ENCODE measurements at regions not wholly inside any gene's neighbourhood (a gene's known extent, or its start where the extent isn't known, plus 50 kb on each side); places are given as distances from the start of the nearest gene placed in this dataset.
"Not testable (repeated sequence)": the region's sequence is repeated elsewhere in the genome, so short reads cannot be mapped to it uniquely, and the experiment has no call there.

- not testable (repeated sequence) for H3K79me1 ChIP-seq (replicated peaks; ENCODE audit: low read length, poor library complexity, severe bottlenecking); H3K18ac ChIP-seq (ENCODE audit: low read depth in 1 of 2, low read length in 2 of 2); H3K4me3 ChIP-seq (ENCODE audit: insufficient read depth in 1 of 2, low read depth in 1 of 2, low read length in 2 of 2); H2BK120ac ChIP-seq (ENCODE audit: low read depth, low read length); H3K27me3 ChIP-seq (ENCODE audit: control insufficient read depth in 1 of 2, insufficient read depth in 1 of 2, low read length in 2 of 2); H3K36me3 ChIP-seq (ENCODE audit: control insufficient read depth in 1 of 2, insufficient read depth in 2 of 2, low read depth in 1 of 2, low read length in 2 of 2); H2AK5ac ChIP-seq (ENCODE audit: low read length, severe bottlenecking); H3K27ac ChIP-seq (ENCODE audit: low read length, poor library complexity, severe bottlenecking); DNase-seq; H3K9ac ChIP-seq (ENCODE audit: low read length); H3K9me3 ChIP-seq (ENCODE audit: control insufficient read depth, low read length); H3K4me2 ChIP-seq (ENCODE audit: low read length, poor library complexity, severe bottlenecking); H3K4me1 ChIP-seq (ENCODE audit: control insufficient read depth, insufficient read depth, low read depth, low read length); H4K8ac ChIP-seq (ENCODE audit: low read length); H2BK5ac ChIP-seq (ENCODE audit: low read depth, low read length, poor library complexity, severe bottlenecking); H3K23ac ChIP-seq (ENCODE audit: low read length in 2 of 2); H2BK12ac ChIP-seq (ENCODE audit: low read length in 2 of 2); H3K4ac ChIP-seq (ENCODE audit: low read depth in 1 of 2, low read length in 2 of 2); H2AFZ ChIP-seq (ENCODE audit: low read depth, low read length); H2BK15ac ChIP-seq (ENCODE audit: low read depth, poor library complexity, severe bottlenecking); H4K91ac ChIP-seq (ENCODE audit: low read length); H3K14ac ChIP-seq (ENCODE audit: low read length in 2 of 2)
- WGBS, result 100% methylated on average over 3 of the region's 5 CpGs
Observed at GRCh38 chr1:148370661-148371060, 112.4 kb downstream of the PPIAL4G start.

GRCh38 chr1:148367596-148367995, 115.5 kb downstream of the PPIAL4G start:
- H2BK12ac ChIP-seq (ENCODE audit: low read length in 2 of 2), result no peak overlapping the region
- H3K4me2 ChIP-seq (ENCODE audit: low read length, poor library complexity, severe bottlenecking), result no peak overlapping the region
- H2BK120ac ChIP-seq (ENCODE audit: low read depth, low read length), result no peak overlapping the region
- no peak overlapping the region for H2AFZ ChIP-seq (ENCODE audit: low read depth, low read length)
- H3K18ac ChIP-seq (ENCODE audit: low read depth in 1 of 2, low read length in 2 of 2), result no peak overlapping the region
- no peak overlapping the region for H3K23ac ChIP-seq (ENCODE audit: low read length in 2 of 2)
- no peak overlapping the region for H3K9ac ChIP-seq (ENCODE audit: low read length)
- DNase-seq, result no peak
- no peak overlapping the region for H2AK5ac ChIP-seq (ENCODE audit: low read length, severe bottlenecking)
- no peak overlapping the region for H4K91ac ChIP-seq (ENCODE audit: low read length)
- H3K79me1 ChIP-seq (replicated peaks; ENCODE audit: low read length, poor library complexity, severe bottlenecking), result no peaks in the 10 kb centered on the region
- H3K14ac ChIP-seq (ENCODE audit: low read length in 2 of 2), result no peak overlapping the region
- WGBS, result 95% methylated on average over 3 of the region's 3 CpGs
- no peak overlapping the region for H2BK5ac ChIP-seq (ENCODE audit: low read depth, low read length, poor library complexity, severe bottlenecking)
- H2BK15ac ChIP-seq (ENCODE audit: low read depth, poor library complexity, severe bottlenecking), result no peak overlapping the region
- no peak overlapping the region for H3K4me3 ChIP-seq (ENCODE audit: insufficient read depth in 1 of 2, low read depth in 1 of 2, low read length in 2 of 2)
- no peak overlapping the region for H4K8ac ChIP-seq (ENCODE audit: low read length)
- no peaks in the 10 kb centered on the region for H3K36me3 ChIP-seq (ENCODE audit: control insufficient read depth in 1 of 2, insufficient read depth in 2 of 2, low read depth in 1 of 2, low read length in 2 of 2)
- no peaks in the 10 kb centered on the region for H3K9me3 ChIP-seq (ENCODE audit: control insufficient read depth, low read length)
- peaks cover 0 to 14% of the 10 kb centered on the region in 2 experiments for H3K27me3 ChIP-seq (ENCODE audit: control insufficient read depth in 1 of 2, insufficient read depth in 1 of 2, low read length in 2 of 2)
- no peak overlapping the region for H3K27ac ChIP-seq (ENCODE audit: low read length, poor library complexity, severe bottlenecking)
- peaks cover 4% of the 10 kb centered on the region for H3K4me1 ChIP-seq (ENCODE audit: control insufficient read depth, insufficient read depth, low read depth, low read length)
- H3K4ac ChIP-seq (ENCODE audit: low read depth in 1 of 2, low read length in 2 of 2), result no peak overlapping the region

- not testable (repeated sequence) for H3K4me2 ChIP-seq (ENCODE audit: low read length, poor library complexity, severe bottlenecking); H4K8ac ChIP-seq (ENCODE audit: low read length); H3K4ac ChIP-seq (ENCODE audit: low read depth in 1 of 2, low read length in 2 of 2); H2BK120ac ChIP-seq (ENCODE audit: low read depth, low read length); H2BK5ac ChIP-seq (ENCODE audit: low read depth, low read length, poor library complexity, severe bottlenecking); H3K23ac ChIP-seq (ENCODE audit: low read length in 2 of 2); H2AK5ac ChIP-seq (ENCODE audit: low read length, severe bottlenecking); H3K79me1 ChIP-seq (replicated peaks; ENCODE audit: low read length, poor library complexity, severe bottlenecking); H3K27ac ChIP-seq (ENCODE audit: low read length, poor library complexity, severe bottlenecking); DNase-seq; H3K14ac ChIP-seq (ENCODE audit: low read length in 2 of 2); H2BK15ac ChIP-seq (ENCODE audit: low read depth, poor library complexity, severe bottlenecking); H3K9me3 ChIP-seq (ENCODE audit: control insufficient read depth, low read length); H4K91ac ChIP-seq (ENCODE audit: low read length); H2BK12ac ChIP-seq (ENCODE audit: low read length in 2 of 2); H2AFZ ChIP-seq (ENCODE audit: low read depth, low read length); H3K18ac ChIP-seq (ENCODE audit: low read depth in 1 of 2, low read length in 2 of 2); H3K36me3 ChIP-seq (ENCODE audit: control insufficient read depth in 1 of 2, insufficient read depth in 2 of 2, low read depth in 1 of 2, low read length in 2 of 2); H3K9ac ChIP-seq (ENCODE audit: low read length); H3K4me3 ChIP-seq (ENCODE audit: insufficient read depth in 1 of 2, low read depth in 1 of 2, low read length in 2 of 2)
- WGBS, result 77% methylated on average over 4 of the region's 5 CpGs
- peaks cover 10 to 24% of the 10 kb centered on the region in 2 experiments for H3K27me3 ChIP-seq (ENCODE audit: control insufficient read depth in 1 of 2, insufficient read depth in 1 of 2, low read length in 2 of 2)
- peaks cover 11% of the 10 kb centered on the region for H3K4me1 ChIP-seq (ENCODE audit: control insufficient read depth, insufficient read depth, low read depth, low read length)
Observed at GRCh38 chr1:148366136-148366753, 116.9 kb downstream of the PPIAL4G start.

- not testable (repeated sequence) for H3K36me3 ChIP-seq (ENCODE audit: control insufficient read depth in 1 of 2, insufficient read depth in 2 of 2, low read depth in 1 of 2, low read length in 2 of 2); H4K8ac ChIP-seq (ENCODE audit: low read length); DNase-seq; H3K27ac ChIP-seq (ENCODE audit: low read length, poor library complexity, severe bottlenecking); H3K23ac ChIP-seq (ENCODE audit: low read length in 2 of 2); H2AK5ac ChIP-seq (ENCODE audit: low read length, severe bottlenecking); H2AFZ ChIP-seq (ENCODE audit: low read depth, low read length); H2BK5ac ChIP-seq (ENCODE audit: low read depth, low read length, poor library complexity, severe bottlenecking); H3K14ac ChIP-seq (ENCODE audit: low read length in 2 of 2); H3K79me1 ChIP-seq (replicated peaks; ENCODE audit: low read length, poor library complexity, severe bottlenecking); H3K4ac ChIP-seq (ENCODE audit: low read depth in 1 of 2, low read length in 2 of 2); H2BK15ac ChIP-seq (ENCODE audit: low read depth, poor library complexity, severe bottlenecking); H3K4me3 ChIP-seq (ENCODE audit: insufficient read depth in 1 of 2, low read depth in 1 of 2, low read length in 2 of 2); H3K9ac ChIP-seq (ENCODE audit: low read length); H3K9me3 ChIP-seq (ENCODE audit: control insufficient read depth, low read length); H4K91ac ChIP-seq (ENCODE audit: low read length); H2BK12ac ChIP-seq (ENCODE audit: low read length in 2 of 2); H3K4me2 ChIP-seq (ENCODE audit: low read length, poor library complexity, severe bottlenecking); H2BK120ac ChIP-seq (ENCODE audit: low read depth, low read length); H3K18ac ChIP-seq (ENCODE audit: low read depth in 1 of 2, low read length in 2 of 2)
- H3K4me1 ChIP-seq (ENCODE audit: control insufficient read depth, insufficient read depth, low read depth, low read length), result peaks cover 11% of the 10 kb centered on the region
- 100% methylated on average over 1 of the region's 2 CpGs for whole genome bisulfite sequencing
- peaks cover 10 to 24% of the 10 kb centered on the region in 2 experiments for H3K27me3 ChIP-seq (ENCODE audit: control insufficient read depth in 1 of 2, insufficient read depth in 1 of 2, low read length in 2 of 2)
Observed at GRCh38 chr1:148365151-148365550, 118.0 kb downstream of the PPIAL4G start.

All from mesenchymal stem cell (in vitro differentiated cells and primary cell).